SK-N-SH (cell line): ENCODE measurements at regions not wholly inside any gene's neighbourhood (a gene's known extent, or its start where the extent isn't known, plus 50 kb on each side); places are given as distances from the start of the nearest gene placed in this dataset.

Experiments
- CTCF ChIA-PET: fragments of 300-600, 350-600 bp; formaldehyde crosslinking; extraction: SDS; loops from one replicate; lab custom pipeline; 2021; lab: Yijun Ruan, JAX
- POLR2A ChIA-PET: fragments of 350-600 bp; sonication (Branson Sonifier 250); formaldehyde crosslinking; extraction: SDS; loops from one replicate; lab custom pipeline; 2020; ENCODE audit warnings: antibody characterized with exemption, inconsistent platforms; lab: Yijun Ruan, JAX
- DNase-seq: peaks from one replicate; pipeline ENCODE4 v3.0.0; 2012
- H2AFZ ChIP-seq: fragments of 200-600 bp; sonication (generic); 2 replicates; pipeline ENCODE4 v1.8.1; 2016; ENCODE audit warnings: antibody characterized with exemption, mild to moderate bottlenecking, low read depth
- H3F3A ChIP-seq: fragments of 200-600 bp; sonication (generic); replicated peaks from 2 replicates; pipeline ENCODE3; 2016; ENCODE audit warnings: antibody characterized with exemption, mild to moderate bottlenecking; ENCODE audit not compliant: insufficient read depth
- H3K27ac ChIP-seq, 2 experiments: fragments of 200-500 bp in 1 of 2; fragments of 200-600 bp in 1 of 2; sonication (Bioruptor generic) in 1 of 2; sonication (generic), shearing (Covaris generic) in 1 of 2; 2 replicates each; pipeline versions ENCODE4 v1.5.1 to v1.6.1; 2014 to 2016; ENCODE audit warnings: low read depth in 2 of 2, inconsistent platforms in 1 of 2, low read length in 1 of 2, mild to moderate bottlenecking in 1 of 2, mixed read lengths in 1 of 2
- H3K27me3 ChIP-seq: fragments of 200-600 bp; sonication (generic), shearing (Covaris generic); 2 replicates; pipeline ENCODE4 v1.6.1; 2016; ENCODE audit warnings: mixed run types; ENCODE audit not compliant: insufficient read depth
- H3K36me3 ChIP-seq, 2 experiments: fragments of 200-500 bp in 1 of 2; fragments of 200-600 bp in 1 of 2; sonication (Bioruptor generic) in 1 of 2; sonication (generic) in 1 of 2; replicated peaks in 1 of 2; 2 replicates each; pipeline versions ENCODE3 to v1.5.1; 2014 to 2016; ENCODE audit warnings: low read length in 1 of 2, mild to moderate bottlenecking in 1 of 2; ENCODE audit not compliant: insufficient read depth in 2 of 2, control insufficient read depth in 1 of 2
- H3K4me1 ChIP-seq, 2 experiments: fragments of 200-500 bp in 1 of 2; fragments of 200-600 bp in 1 of 2; sonication (Bioruptor generic) in 1 of 2; sonication (generic), shearing (Covaris generic) in 1 of 2; 2 replicates each; pipeline versions ENCODE4 v1.5.1 to v1.6.1; 2014 to 2016; ENCODE audit warnings: low read depth in 1 of 2, low read length in 1 of 2, mixed run types in 1 of 2; ENCODE audit not compliant: insufficient read depth in 2 of 2, control insufficient read depth in 1 of 2
- H3K4me2 ChIP-seq: fragments of 200-600 bp; sonication (generic), shearing (Covaris generic); 2 replicates; pipeline ENCODE4 v1.6.1; 2017; ENCODE audit warnings: mixed run types
- H3K4me3 ChIP-seq, 2 experiments: fragments of 200-500 bp in 1 of 2; fragments of 200-600 bp in 1 of 2; sonication (Bioruptor generic) in 1 of 2; sonication (generic), shearing (Covaris generic) in 1 of 2; 2 replicates each; pipeline versions ENCODE4 v1.5.1 to v1.8.1; 2014 to 2016; ENCODE audit warnings: low read depth in 2 of 2, inconsistent platforms in 1 of 2, low read length in 1 of 2, mild to moderate bottlenecking in 1 of 2, mixed read lengths in 1 of 2, moderate library complexity in 1 of 2
- H3K79me2 ChIP-seq: fragments of 200-600 bp; sonication (generic); 2 replicates; pipeline ENCODE4 v1.8.1; 2017; ENCODE audit warnings: mild to moderate bottlenecking; ENCODE audit not compliant: insufficient read depth
- H3K9ac ChIP-seq: fragments of 200-600 bp; sonication (generic); 2 replicates; pipeline ENCODE4 v1.6.1; 2017; ENCODE audit warnings: mixed run types
- H3K9me2 ChIP-seq: fragments of 200-600 bp; sonication (generic); 2 replicates; pipeline ENCODE4 v1.6.1; 2017; ENCODE audit warnings: mixed run types
- H3K9me3 ChIP-seq: fragments of 200-600 bp; sonication (generic); 2 replicates; pipeline ENCODE4 v1.6.1; 2017; ENCODE audit warnings: mixed run types, mild to moderate bottlenecking, moderate library complexity
- H4K20me1 ChIP-seq: fragments of 200-600 bp; sonication (generic); 2 replicates; pipeline ENCODE4 v1.6.1; 2017; ENCODE audit warnings: mild to moderate bottlenecking, mixed run types; ENCODE audit not compliant: insufficient read depth
- CHD2 ChIP-seq: fragments of 150-350 bp; IDR thresholded peaks from 2 replicates; pipeline ENCODE4 v1.6.1; 2018; ENCODE audit warnings: low read length; ENCODE audit not compliant: partially characterized antibody
- CTCF ChIP-seq: fragments of 200-600 bp; sonication (generic); IDR thresholded peaks from 2 replicates; pipeline ENCODE4 v1.6.1; 2017; ENCODE audit warnings: antibody characterized with exemption, mild to moderate bottlenecking, moderate library complexity
- ELF1 ChIP-seq: IDR thresholded peaks from 2 replicates; pipeline ENCODE4 v1.4.0; 2012
- FOSL2 ChIP-seq: IDR thresholded peaks from 2 replicates; pipeline ENCODE4 v1.4.0; 2012; ENCODE audit warnings: low read depth, mild to moderate bottlenecking, moderate library complexity, borderline replicate concordance
- FOXJ3 ChIP-seq: sonication (generic); formaldehyde crosslinking; IDR thresholded peaks from 2 replicates; pipeline ENCODE4 v1.5.1; 2020; ENCODE audit warnings: mild to moderate bottlenecking, missing genetic modification reagents
- IRF3 ChIP-seq: fragments of 150-350 bp; IDR thresholded peaks from 2 replicates; pipeline ENCODE4 v1.6.1; 2016; ENCODE audit warnings: mild to moderate bottlenecking, low read depth, low read length
- JUND ChIP-seq: IDR thresholded peaks from 2 replicates; pipeline ENCODE4 v1.4.0; 2012
- MAX ChIP-seq: IDR thresholded peaks from 2 replicates; pipeline ENCODE4 v1.4.0; 2012; ENCODE audit warnings: low read depth
- RAD21 ChIP-seq: IDR thresholded peaks from 2 replicates; pipeline ENCODE4 v1.6.1; 2012; ENCODE audit warnings: mild to moderate bottlenecking, low read length
- RCOR1 ChIP-seq: fragments of 150-350 bp; IDR thresholded peaks from 2 replicates; pipeline ENCODE4 v1.6.1; 2017; ENCODE audit warnings: antibody characterized with exemption, low read length
- RFX5 ChIP-seq: IDR thresholded peaks from 2 replicates; pipeline ENCODE4 v1.6.1; 2012; ENCODE audit warnings: mild to moderate bottlenecking, improper control_type of control experiment, low read length
- SIN3A ChIP-seq: IDR thresholded peaks from 2 replicates; pipeline ENCODE4 v1.6.1; 2012; ENCODE audit warnings: low read depth, mild to moderate bottlenecking, low read length, moderate library complexity, borderline replicate concordance
- SMC3 ChIP-seq: IDR thresholded peaks from 2 replicates; pipeline ENCODE4 v1.6.1; 2012; ENCODE audit warnings: low read depth, low read length, improper control_type of control experiment
- TCF12 ChIP-seq: IDR thresholded peaks from 2 replicates; pipeline ENCODE4 v1.4.0; 2012
- TEAD4 ChIP-seq: IDR thresholded peaks from 2 replicates; pipeline ENCODE4 v1.4.0; 2012; ENCODE audit warnings: mild to moderate bottlenecking, borderline replicate concordance; ENCODE audit not compliant: insufficient read depth
- USF2 ChIP-seq: fragments of 150-350 bp; IDR thresholded peaks from 2 replicates; pipeline ENCODE4 v1.6.1; 2017; ENCODE audit warnings: antibody characterized with exemption, low read length, low read depth, borderline replicate concordance
- ZBTB33 ChIP-seq: IDR thresholded peaks from 2 replicates; pipeline ENCODE4 v1.4.0; 2012; ENCODE audit warnings: low read depth, borderline replicate concordance
- WGBS: methylation state at CpG from one replicate; pipeline ENCODE4 v1.1.6; 2017; ENCODE audit warnings: low lambda C conversion rate; 5-methylcytosine and 5-hydroxymethylcytosine counted together

GRCh38 chr7:15848901-15849300, 162.4 kb upstream of the MEOX2 start:
- ChIA-PET CTCF (no interaction called here), POLR2A (no interaction called here)
- no peak overlapping the region for H3K27ac ChIP-seq
- WGBS = 7% methylated on average over 1 of the region's 1 CpG
- no peak overlapping the region for H3K4me2 ChIP-seq
- H3K36me3 ChIP-seq = no peaks in the 10 kb centered on the region
- H3K9me2 ChIP-seq = no peaks in the 10 kb centered on the region
- no peak overlapping the region for H2AFZ ChIP-seq
- no peaks in the 10 kb centered on the region for H3K4me1 ChIP-seq
- no peaks in the 10 kb centered on the region for H3F3A ChIP-seq
- TF ChIP-seq RAD21 (no peak), TCF12 (no peak), CHD2 (no peak), SIN3A (no peak), SMC3 (no peak), JUND (no peak), IRF3 (no peak), RCOR1 (no peak), RFX5 (no peak), USF2 (no peak), CTCF (no peak), MAX (no peak), ELF1 (no peak), ZBTB33 (no peak), TEAD4 (no peak), FOSL2 (no peak), FOXJ3 (no peak)
- no peak for DNase-seq
- H3K9ac ChIP-seq = no peak overlapping the region
- no peaks in the 10 kb centered on the region for H3K79me2 ChIP-seq
- no peak overlapping the region for H3K4me3 ChIP-seq
- no peaks in the 10 kb centered on the region for H3K9me3 ChIP-seq
- H4K20me1 ChIP-seq = no peaks in the 10 kb centered on the region
- no peaks in the 10 kb centered on the region for H3K27me3 ChIP-seq
